GM23338 (cell line): ENCODE measurements at regions not wholly inside any gene's neighbourhood (a gene's known extent, or its start where the extent isn't known, plus 50 kb on each side); places are given as distances from the start of the nearest gene placed in this dataset.

ENCODE experiments used
- ATAC-seq: fragments of 200-7000 bp; cut with Tn5 transposase; 3 replicates; pipeline ENCODE4 v1.9.1; 2020
- DNase-seq: peaks from one replicate; pipeline ENCODE4 v3.0.0-alpha.2; 2015; ENCODE audit warnings: low spot score
- H2AFZ ChIP-seq: fragments of 200-600 bp; sonication (generic); 2 replicates; pipeline ENCODE4 v1.8.0; 2016; ENCODE audit warnings: antibody characterized with exemption, mild to moderate bottlenecking, moderate library complexity
- H3F3A ChIP-seq: fragments of 200-600 bp; sonication (generic); replicated peaks from 2 replicates; pipeline ENCODE4 v1.8.0; 2017; ENCODE audit warnings: antibody characterized with exemption, mixed run types, low read depth
- H3K27ac ChIP-seq: fragments of 200-600 bp; sonication (generic); 2 replicates; pipeline ENCODE4 v1.6.1; 2016; ENCODE audit warnings: low read depth
- H3K27me3 ChIP-seq: fragments of 200-600 bp; sonication (generic); 2 replicates; pipeline ENCODE4 v1.8.0; 2016; ENCODE audit warnings: mild to moderate bottlenecking, mixed run types, moderate library complexity; ENCODE audit not compliant: insufficient read depth
- H3K36me3 ChIP-seq: fragments of 200-600 bp; sonication (generic); 2 replicates; pipeline ENCODE4 v1.8.0; 2016; ENCODE audit warnings: mild to moderate bottlenecking; ENCODE audit not compliant: insufficient read depth
- H3K4me1 ChIP-seq: fragments of 200-600 bp; sonication (generic); 2 replicates; pipeline ENCODE4 v1.8.0; 2016; ENCODE audit warnings: mild to moderate bottlenecking, moderate library complexity; ENCODE audit not compliant: insufficient read depth
- H3K4me2 ChIP-seq: fragments of 200-600 bp; sonication (generic); 2 replicates; pipeline ENCODE4 v1.7.1; 2017; ENCODE audit warnings: mixed run types
- H3K4me3 ChIP-seq: fragments of 200-600 bp; sonication (generic); 2 replicates; pipeline ENCODE4 v1.6.1; 2016; ENCODE audit warnings: mixed run types
- H3K79me2 ChIP-seq: fragments of 200-600 bp; sonication (generic); replicated peaks from 2 replicates; pipeline ENCODE4 v1.8.0; 2017; ENCODE audit warnings: mild to moderate bottlenecking; ENCODE audit not compliant: insufficient read depth
- H3K9me2 ChIP-seq: fragments of 200-600 bp; sonication (generic); 2 replicates; pipeline ENCODE4 v1.8.0; 2017; ENCODE audit not compliant: insufficient read depth
- H4K20me1 ChIP-seq: fragments of 200-600 bp; sonication (generic); replicated peaks from 2 replicates; pipeline ENCODE4 v1.8.0; 2017; ENCODE audit warnings: mild to moderate bottlenecking; ENCODE audit not compliant: insufficient read depth
- H3K27ac Mint-ChIP-seq: 2 replicates; pipeline ENCODE4 v1.8.0; 2020; ENCODE audit warnings: inconsistent platforms, mild to moderate bottlenecking, moderate library complexity, mixed read lengths
- H3K27me3 Mint-ChIP-seq: 3 replicates; pipeline ENCODE4 v1.8.0; 2022; ENCODE audit warnings: low read depth, mild to moderate bottlenecking, moderate library complexity, mixed read lengths, inconsistent platforms; ENCODE audit not compliant: insufficient read depth, poor library complexity
- H3K36me3 Mint-ChIP-seq: 3 replicates; pipeline ENCODE4 v1.8.0; 2021; ENCODE audit warnings: low read depth, mild to moderate bottlenecking, inconsistent platforms, moderate library complexity, mixed read lengths
- H3K4me1 Mint-ChIP-seq: 3 replicates; pipeline ENCODE4 v1.8.0; 2020; ENCODE audit warnings: mild to moderate bottlenecking, inconsistent platforms, mixed read lengths
- H3K4me3 Mint-ChIP-seq: 3 replicates; pipeline ENCODE4 v1.8.0; 2021; ENCODE audit warnings: moderate library complexity, mild to moderate bottlenecking, inconsistent platforms, mixed read lengths
- H3K9me3 Mint-ChIP-seq: 3 replicates; pipeline ENCODE4 v1.8.0; 2020; ENCODE audit warnings: moderate library complexity, mild to moderate bottlenecking, inconsistent platforms, mixed read lengths
- CREB1 ChIP-seq: fragments of 250-450 bp; sonication (Bioruptor Pico); IDR thresholded peaks from 2 replicates; pipeline ENCODE4 v1.5.0; 2020; ENCODE audit warnings: low read depth, mild to moderate bottlenecking, moderate library complexity
- CTCF ChIP-seq, 2 experiments: fragments of 200-600 bp in 1 of 2; sonication (generic) in 1 of 2; conservative IDR thresholded peaks; 2 replicates each; pipeline versions ENCODE4 v1.5.1 to v1.6.1; 2016 to 2017; ENCODE audit warnings: antibody characterized with exemption in 2 of 2, low read depth in 2 of 2, mild to moderate bottlenecking in 2 of 2, moderate library complexity in 1 of 2
- ETS1 ChIP-seq: IDR thresholded peaks from 2 replicates; pipeline ENCODE4 v1.6.1; 2016; ENCODE audit warnings: antibody characterized with exemption
- EZH2 ChIP-seq: fragments of 200-600 bp; sonication (generic); IDR thresholded peaks from one replicate; pipeline ENCODE4 v1.8.0; 2017; ENCODE audit warnings: antibody characterized with exemption, mild to moderate bottlenecking, low read depth; ENCODE audit not compliant: unreplicated experiment
- JUNB ChIP-seq: IDR thresholded peaks from one replicate; pipeline ENCODE4 v1.6.1; 2016; ENCODE audit warnings: antibody characterized with exemption; ENCODE audit not compliant: unreplicated experiment
- NANOG ChIP-seq: IDR thresholded peaks from 2 replicates; pipeline ENCODE4 v1.6.1; 2016; ENCODE audit warnings: antibody characterized with exemption, borderline replicate concordance
- STAT1 ChIP-seq: IDR thresholded peaks from one replicate; pipeline ENCODE4 v1.6.1; 2016; ENCODE audit warnings: antibody characterized with exemption; ENCODE audit not compliant: unreplicated experiment
- ZNF114 ChIP-seq: fragments of 250-450 bp; sonication (Bioruptor Pico); IDR thresholded peaks from 2 replicates; pipeline ENCODE4 v1.5.0; 2020; ENCODE audit warnings: mild to moderate bottlenecking, moderate library complexity
- TF ChIP-seq, protein P1 (sequence below): fragments of 250-450 bp; sonication (Bioruptor Pico); IDR thresholded peaks from 2 replicates; pipeline ENCODE4 v1.5.0; 2020; ENCODE audit warnings: mild to moderate bottlenecking, moderate library complexity
- TF ChIP-seq, protein P2 (sequence below): IDR thresholded peaks from one replicate; pipeline ENCODE4 v1.6.1; 2018; ENCODE audit warnings: antibody characterized with exemption; ENCODE audit not compliant: unreplicated experiment

DNA sequence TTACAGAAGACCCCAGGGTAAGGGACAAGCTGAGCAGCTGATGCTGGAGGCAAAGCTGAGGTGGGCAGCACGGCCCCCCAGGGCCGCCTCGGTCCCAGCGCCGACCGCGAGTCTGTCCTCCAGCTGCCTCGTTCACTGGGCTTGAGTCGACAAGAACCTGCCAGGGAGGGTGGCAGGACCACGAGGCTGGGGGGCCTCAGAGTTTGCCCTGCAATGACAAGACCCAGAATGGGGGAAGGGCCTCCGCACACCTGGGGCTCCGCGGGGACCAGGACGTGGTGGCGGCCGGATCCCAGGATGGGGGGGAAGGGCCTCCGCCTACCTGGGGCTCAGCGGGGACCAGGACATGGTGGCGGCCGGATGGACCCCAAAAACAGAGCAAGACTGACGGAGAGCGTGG is 53.9 kb upstream of the COL18A1 start (continued):
- TF ChIP-seq, protein P1, sequence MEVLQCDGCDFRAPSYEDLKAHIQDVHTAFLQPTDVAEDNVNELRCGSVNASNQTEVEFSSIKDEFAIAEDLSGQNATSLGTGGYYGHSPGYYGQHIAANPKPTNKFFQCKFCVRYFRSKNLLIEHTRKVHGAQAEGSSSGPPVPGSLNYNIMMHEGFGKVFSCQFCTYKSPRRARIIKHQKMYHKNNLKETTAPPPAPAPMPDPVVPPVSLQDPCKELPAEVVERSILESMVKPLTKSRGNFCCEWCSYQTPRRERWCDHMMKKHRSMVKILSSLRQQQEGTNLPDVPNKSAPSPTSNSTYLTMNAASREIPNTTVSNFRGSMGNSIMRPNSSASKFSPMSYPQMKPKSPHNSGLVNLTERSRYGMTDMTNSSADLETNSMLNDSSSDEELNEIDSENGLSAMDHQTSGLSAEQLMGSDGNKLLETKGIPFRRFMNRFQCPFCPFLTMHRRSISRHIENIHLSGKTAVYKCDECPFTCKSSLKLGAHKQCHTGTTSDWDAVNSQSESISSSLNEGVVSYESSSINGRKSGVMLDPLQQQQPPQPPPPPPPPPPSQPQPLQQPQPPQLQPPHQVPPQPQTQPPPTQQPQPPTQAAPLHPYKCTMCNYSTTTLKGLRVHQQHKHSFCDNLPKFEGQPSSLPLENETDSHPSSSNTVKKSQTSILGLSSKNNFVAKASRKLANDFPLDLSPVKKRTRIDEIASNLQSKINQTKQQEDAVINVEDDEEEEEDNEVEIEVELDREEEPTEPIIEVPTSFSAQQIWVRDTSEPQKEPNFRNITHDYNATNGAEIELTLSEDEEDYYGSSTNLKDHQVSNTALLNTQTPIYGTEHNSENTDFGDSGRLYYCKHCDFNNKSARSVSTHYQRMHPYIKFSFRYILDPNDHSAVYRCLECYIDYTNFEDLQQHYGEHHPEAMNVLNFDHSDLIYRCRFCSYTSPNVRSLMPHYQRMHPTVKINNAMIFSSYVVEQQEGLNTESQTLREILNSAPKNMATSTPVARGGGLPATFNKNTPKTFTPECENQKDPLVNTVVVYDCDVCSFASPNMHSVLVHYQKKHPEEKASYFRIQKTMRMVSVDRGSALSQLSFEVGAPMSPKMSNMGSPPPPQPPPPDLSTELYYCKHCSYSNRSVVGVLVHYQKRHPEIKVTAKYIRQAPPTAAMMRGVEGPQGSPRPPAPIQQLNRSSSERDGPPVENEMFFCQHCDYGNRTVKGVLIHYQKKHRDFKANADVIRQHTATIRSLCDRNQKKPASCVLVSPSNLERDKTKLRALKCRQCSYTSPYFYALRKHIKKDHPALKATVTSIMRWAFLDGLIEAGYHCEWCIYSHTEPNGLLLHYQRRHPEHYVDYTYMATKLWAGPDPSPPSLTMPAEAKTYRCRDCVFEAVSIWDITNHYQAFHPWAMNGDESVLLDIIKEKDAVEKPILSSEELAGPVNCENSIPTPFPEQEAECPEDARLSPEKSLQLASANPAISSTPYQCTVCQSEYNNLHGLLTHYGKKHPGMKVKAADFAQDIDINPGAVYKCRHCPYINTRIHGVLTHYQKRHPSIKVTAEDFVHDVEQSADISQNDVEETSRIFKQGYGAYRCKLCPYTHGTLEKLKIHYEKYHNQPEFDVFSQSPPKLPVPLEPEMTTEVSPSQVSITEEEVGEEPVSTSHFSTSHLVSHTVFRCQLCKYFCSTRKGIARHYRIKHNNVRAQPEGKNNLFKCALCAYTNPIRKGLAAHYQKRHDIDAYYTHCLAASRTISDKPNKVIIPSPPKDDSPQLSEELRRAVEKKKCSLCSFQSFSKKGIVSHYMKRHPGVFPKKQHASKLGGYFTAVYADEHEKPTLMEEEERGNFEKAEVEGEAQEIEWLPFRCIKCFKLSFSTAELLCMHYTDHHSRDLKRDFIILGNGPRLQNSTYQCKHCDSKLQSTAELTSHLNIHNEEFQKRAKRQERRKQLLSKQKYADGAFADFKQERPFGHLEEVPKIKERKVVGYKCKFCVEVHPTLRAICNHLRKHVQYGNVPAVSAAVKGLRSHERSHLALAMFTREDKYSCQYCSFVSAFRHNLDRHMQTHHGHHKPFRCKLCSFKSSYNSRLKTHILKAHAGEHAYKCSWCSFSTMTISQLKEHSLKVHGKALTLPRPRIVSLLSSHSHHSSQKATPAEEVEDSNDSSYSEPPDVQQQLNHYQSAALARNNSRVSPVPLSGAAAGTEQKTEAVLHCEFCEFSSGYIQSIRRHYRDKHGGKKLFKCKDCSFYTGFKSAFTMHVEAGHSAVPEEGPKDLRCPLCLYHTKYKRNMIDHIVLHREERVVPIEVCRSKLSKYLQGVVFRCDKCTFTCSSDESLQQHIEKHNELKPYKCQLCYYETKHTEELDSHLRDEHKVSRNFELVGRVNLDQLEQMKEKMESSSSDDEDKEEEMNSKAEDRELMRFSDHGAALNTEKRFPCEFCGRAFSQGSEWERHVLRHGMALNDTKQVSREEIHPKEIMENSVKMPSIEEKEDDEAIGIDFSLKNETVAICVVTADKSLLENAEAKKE (CRISPR knock-in tag): no peak
- TF ChIP-seq JUNB (no peak), ZNF114 (CRISPR knock-in tag) (no peak), CTCF (conservative IDR thresholded peaks at IDR 0.05; ENCODE audit: low read depth in 2 of 2) (no peak), EZH2 (no peak), NANOG (no peak)

GRCh38 chr21:45351526-45352275 is 53.3 kb upstream of the COL18A1 start:
- Mint-ChIP-seq H3K36me3 (no peaks in the 10 kb centered on the region), H3K4me3 (no peak overlapping the region), H3K27me3 (peaks cover 2% of the 10 kb centered on the region), H3K27ac (no peak overlapping the region), H3K4me1 (peaks cover 7% of the 10 kb centered on the region; the same call in 2 of the 3 replicates), H3K9me3 (no peaks in the 10 kb centered on the region)
- no peaks in the 10 kb centered on the region for H3K9me2 ChIP-seq
- no peaks in the 10 kb centered on the region for H4K20me1 ChIP-seq
- no peaks in the 10 kb centered on the region for H3K27me3 ChIP-seq
- ATAC-seq: no peak
- H3K36me3 ChIP-seq: no peaks in the 10 kb centered on the region
- H2AFZ ChIP-seq: no peak overlapping the region
- no peak for DNase-seq
- no peak overlapping the region for H3K27ac ChIP-seq
- no peaks in the 10 kb centered on the region for H3K79me2 ChIP-seq
- no peak overlapping the region for H3K4me3 ChIP-seq
- H3K4me1 ChIP-seq: no peaks in the 10 kb centered on the region
- no peak overlapping the region for H3K4me2 ChIP-seq
- H3F3A ChIP-seq: peaks cover 8% of the 10 kb centered on the region; the same call in 1 of the 2 replicates
- no peak for TF ChIP-seq STAT1
- TF ChIP-seq ETS1: no peak
- no peak for TF ChIP-seq EZH2
- no peak for TF ChIP-seq ZNF114 (CRISPR knock-in tag)
- TF ChIP-seq, protein P2, sequence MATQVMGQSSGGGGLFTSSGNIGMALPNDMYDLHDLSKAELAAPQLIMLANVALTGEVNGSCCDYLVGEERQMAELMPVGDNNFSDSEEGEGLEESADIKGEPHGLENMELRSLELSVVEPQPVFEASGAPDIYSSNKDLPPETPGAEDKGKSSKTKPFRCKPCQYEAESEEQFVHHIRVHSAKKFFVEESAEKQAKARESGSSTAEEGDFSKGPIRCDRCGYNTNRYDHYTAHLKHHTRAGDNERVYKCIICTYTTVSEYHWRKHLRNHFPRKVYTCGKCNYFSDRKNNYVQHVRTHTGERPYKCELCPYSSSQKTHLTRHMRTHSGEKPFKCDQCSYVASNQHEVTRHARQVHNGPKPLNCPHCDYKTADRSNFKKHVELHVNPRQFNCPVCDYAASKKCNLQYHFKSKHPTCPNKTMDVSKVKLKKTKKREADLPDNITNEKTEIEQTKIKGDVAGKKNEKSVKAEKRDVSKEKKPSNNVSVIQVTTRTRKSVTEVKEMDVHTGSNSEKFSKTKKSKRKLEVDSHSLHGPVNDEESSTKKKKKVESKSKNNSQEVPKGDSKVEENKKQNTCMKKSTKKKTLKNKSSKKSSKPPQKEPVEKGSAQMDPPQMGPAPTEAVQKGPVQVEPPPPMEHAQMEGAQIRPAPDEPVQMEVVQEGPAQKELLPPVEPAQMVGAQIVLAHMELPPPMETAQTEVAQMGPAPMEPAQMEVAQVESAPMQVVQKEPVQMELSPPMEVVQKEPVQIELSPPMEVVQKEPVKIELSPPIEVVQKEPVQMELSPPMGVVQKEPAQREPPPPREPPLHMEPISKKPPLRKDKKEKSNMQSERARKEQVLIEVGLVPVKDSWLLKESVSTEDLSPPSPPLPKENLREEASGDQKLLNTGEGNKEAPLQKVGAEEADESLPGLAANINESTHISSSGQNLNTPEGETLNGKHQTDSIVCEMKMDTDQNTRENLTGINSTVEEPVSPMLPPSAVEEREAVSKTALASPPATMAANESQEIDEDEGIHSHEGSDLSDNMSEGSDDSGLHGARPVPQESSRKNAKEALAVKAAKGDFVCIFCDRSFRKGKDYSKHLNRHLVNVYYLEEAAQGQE: no peak
- no peak for TF ChIP-seq CREB1 (CRISPR knock-in tag)
